GM21786 (cell line): ENCODE measurements at regions not wholly inside any gene's neighbourhood (a gene's known extent, or its start where the extent isn't known, plus 50 kb on each side); places are given as distances from the start of the nearest gene placed in this dataset.

Experiments
- ATAC-seq: cut with Tn5 transposase; IDR thresholded peaks from one replicate; pipeline ENCODE4 v1.9.1; 2021; ENCODE audit not compliant: unreplicated experiment

GRCh38 chr12:108066583-108067577, 62.2 kb upstream of the WSCD2 start:
- no peak for ATAC-seq

- ATAC-seq, result no peak
Observed at GRCh38 chr12:108069651-108070165, 59.4 kb upstream of the WSCD2 start.

GRCh38 chr12:108075561-108075960, 53.5 kb upstream of the WSCD2 start:
- ATAC-seq, result no peak

DNA sequence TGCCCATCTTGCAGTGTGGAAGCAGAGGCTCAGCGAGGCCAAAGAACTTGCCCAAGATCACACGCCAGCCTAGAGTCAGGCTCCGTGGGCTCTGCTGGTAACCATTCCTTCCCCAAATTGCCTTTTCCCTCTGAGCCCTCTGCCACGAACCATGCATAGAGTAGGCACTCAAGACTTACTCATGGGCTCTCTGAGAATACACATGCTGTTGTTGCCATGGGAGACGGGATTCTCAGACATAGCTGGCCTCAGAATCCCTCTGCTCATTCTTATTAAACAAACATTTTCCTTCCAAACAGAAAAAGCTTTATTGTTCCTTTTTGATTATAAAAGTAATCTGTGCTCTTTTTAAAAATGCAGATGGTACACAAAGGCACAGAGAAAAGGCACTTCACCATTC, 52.5 kb upstream of the WSCD2 start:
- no peak for ATAC-seq

DNA sequence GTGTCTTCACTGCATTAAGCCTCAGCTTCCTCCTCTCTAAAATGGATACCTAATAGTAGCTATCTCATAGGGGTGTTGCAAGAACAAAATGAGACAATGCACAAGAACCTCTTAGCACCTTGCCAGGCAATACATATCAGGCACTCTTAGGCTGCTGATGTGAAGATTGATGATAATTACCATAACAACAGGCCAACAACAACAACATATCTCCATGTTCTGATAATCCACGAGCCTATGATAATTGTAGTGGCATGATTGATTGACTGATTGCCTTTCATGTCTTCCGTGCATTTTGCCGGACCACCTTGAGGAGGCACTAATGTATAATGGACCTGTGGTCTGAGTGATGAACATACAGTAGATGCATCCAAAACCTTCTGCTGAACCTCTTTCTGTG, 50.7 kb upstream of the WSCD2 start:
- ATAC-seq, result no peak
